ENCODE measurements at regions not wholly inside any gene's neighbourhood (a gene's known extent, or its start where the extent isn't known, plus 50 kb on each side); places are given as distances from the start of the nearest gene placed in this dataset.

GRCh38 chr4:187415231-187415630 is 580.3 kb upstream of the ZFP42 start:
- no peak for TF ChIP-seq CTCF (IDR thresholded peaks at IDR 0.05; ENCODE audit: insufficient read depth, missing control alignments)
- FAIRE-seq (no peak), DNase-seq (ENCODE audit: insufficient read length, low spot score) (no peak)

DNA sequence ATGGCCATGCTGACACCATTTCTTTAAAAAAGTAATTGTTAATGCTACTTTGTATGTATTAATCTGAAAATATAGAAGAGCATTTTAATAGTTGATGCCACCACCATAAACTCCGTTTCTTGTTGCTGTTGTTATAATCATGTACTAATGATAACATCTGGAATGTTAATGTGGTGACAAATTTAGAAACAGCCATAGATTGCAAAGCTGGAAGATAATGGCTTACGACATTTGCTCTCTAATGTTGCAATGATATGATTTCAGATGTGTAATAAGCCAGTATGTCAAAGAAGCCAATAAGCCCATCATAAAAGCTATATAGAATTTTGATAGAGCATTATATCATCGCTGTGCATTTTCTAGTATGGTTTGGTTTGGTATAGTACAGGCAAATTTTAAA is 579.4 kb upstream of the ZFP42 start:
- no peak for DNase-seq (ENCODE audit: insufficient read length, low spot score)
- no peak for TF ChIP-seq CTCF (IDR thresholded peaks at IDR 0.05; ENCODE audit: insufficient read depth, missing control alignments)
- no peak for FAIRE-seq

DNA sequence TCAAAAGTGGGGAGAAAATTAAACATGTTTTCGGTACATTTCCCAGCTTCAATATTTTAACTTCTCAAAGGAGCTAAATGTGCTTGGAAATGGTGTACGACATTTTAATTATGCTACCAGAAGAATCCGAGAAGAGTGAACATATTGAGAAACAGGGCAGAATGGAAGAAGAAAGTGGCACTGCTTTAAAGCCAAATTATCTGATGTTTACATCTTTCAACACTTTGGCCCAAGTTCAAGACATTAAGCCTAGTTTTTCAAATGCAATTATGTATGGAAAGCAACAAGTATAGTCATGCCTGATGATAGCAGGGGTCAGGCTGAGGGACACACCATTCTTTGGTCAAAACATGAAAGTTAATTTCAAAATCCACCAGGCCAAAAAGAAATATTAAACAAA is 577.9 kb upstream of the ZFP42 start:
- FAIRE-seq (no peak), DNase-seq (ENCODE audit: insufficient read length, low spot score) (no peak)
- TF ChIP-seq CTCF (IDR thresholded peaks at IDR 0.05; ENCODE audit: insufficient read depth, missing control alignments): no peak

- no peak for TF ChIP-seq CTCF (IDR thresholded peaks at IDR 0.05; ENCODE audit: insufficient read depth, missing control alignments)
- no peak for DNase-seq (ENCODE audit: insufficient read length, low spot score)
- FAIRE-seq: no peak
These were observed 572.9 kb upstream of the ZFP42 start for GRCh38 chr4:187422655-187423054.

- FAIRE-seq (no peak), DNase-seq (ENCODE audit: insufficient read length, low spot score) (no peak)
- no peak for TF ChIP-seq CTCF (IDR thresholded peaks at IDR 0.05; ENCODE audit: insufficient read depth, missing control alignments)
These were observed 570.9 kb upstream of the ZFP42 start for GRCh38 chr4:187424636-187425035.

DNA sequence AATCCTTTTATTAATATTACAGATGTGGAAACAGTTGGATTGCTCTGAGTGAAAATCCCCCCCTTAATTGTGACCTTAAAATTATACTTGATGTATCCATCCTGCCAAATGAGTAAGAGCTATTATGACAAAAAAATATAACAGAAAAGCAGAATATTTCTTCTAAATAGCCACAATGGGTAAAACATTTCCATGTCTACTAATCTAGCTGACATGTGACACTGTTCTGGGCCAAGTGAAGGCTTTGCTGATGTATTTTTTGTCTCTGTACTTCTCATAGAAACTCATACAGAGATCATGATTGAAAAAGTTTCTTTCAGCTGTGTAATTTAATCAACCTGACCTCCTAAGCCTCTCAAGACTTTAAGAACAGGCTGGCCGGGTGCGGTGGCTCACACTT is 569.1 kb upstream of the ZFP42 start:
- no peak for TF ChIP-seq CTCF (IDR thresholded peaks at IDR 0.05; ENCODE audit: insufficient read depth, missing control alignments)
- no peak for FAIRE-seq
- no peak for DNase-seq (ENCODE audit: insufficient read length, low spot score)

DNA sequence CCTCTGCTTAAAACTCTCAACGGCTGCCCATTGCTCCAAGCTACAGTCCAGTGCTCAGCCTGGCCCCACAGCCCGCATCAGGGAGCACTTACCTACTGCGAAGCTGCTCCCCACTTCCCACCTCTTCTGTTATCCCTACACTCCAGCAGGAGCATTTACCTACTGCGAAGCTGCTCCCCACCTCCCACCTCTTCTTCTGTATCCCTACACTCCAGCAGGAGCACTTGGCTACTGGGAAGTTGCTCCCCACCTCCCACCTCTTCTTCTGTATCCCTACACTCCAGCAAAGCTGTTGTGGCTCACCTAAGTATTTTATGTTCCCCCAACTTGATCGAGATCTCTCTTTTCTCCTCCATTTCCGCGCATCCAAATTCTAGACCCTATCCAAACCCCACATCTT is 563.3 kb upstream of the ZFP42 start:
- DNase-seq (ENCODE audit: insufficient read length, low spot score) (no peak), FAIRE-seq (no peak)
- no peak for TF ChIP-seq CTCF (IDR thresholded peaks at IDR 0.05; ENCODE audit: insufficient read depth, missing control alignments)
